RWPE1 (cell line): ENCODE measurements at regions not wholly inside any gene's neighbourhood (a gene's known extent, or its start where the extent isn't known, plus 50 kb on each side); places are given as distances from the start of the nearest gene placed in this dataset.

ENCODE experiments used
- CTCF ChIA-PET: fragments of 350-600 bp; sonication (Branson Sonifier 250); formaldehyde crosslinking; extraction: SDS; loops from one replicate; lab custom pipeline; 2021; lab: Yijun Ruan, JAX
- POLR2A ChIA-PET: fragments of 400-600 bp; formaldehyde crosslinking; extraction: SDS; loops from one replicate; lab custom pipeline; 2020; ENCODE audit warnings: antibody characterized with exemption; ENCODE audit not compliant: low non-redundant PET; lab: Yijun Ruan, JAX
- DNase-seq: peaks from one replicate; pipeline ENCODE4 v3.0.0; 2012; ENCODE audit warnings: low spot score
- H3K27ac ChIP-seq: fragments of 450-650 bp; 2 replicates; pipeline ENCODE4 v1.5.1; 2017
- CTCF ChIP-seq: fragments of 450-650 bp; conservative IDR thresholded peaks from 2 replicates; pipeline ENCODE4 v1.5.1; 2017; ENCODE audit warnings: low read depth, mild to moderate bottlenecking

- no peak overlapping the region for H3K27ac ChIP-seq
- ChIA-PET CTCF (no interaction called here), POLR2A (no interaction called here)
- no peak for TF ChIP-seq CTCF
- no peak for DNase-seq
Measured at GRCh38 chr1:17952506-17952905, 155.1 kb upstream of the IGSF21 start.

GRCh38 chr1:17953921-17954320 is 153.7 kb upstream of the IGSF21 start:
- no peak for DNase-seq
- H3K27ac ChIP-seq: no peak overlapping the region
- CTCF ChIA-PET: interaction anchor here (0.6 kb wide), 1 partner anchor 93 kb away, joined by 3 read pairs; no protein-coding TSS in a partner anchor
- POLR2A ChIA-PET: no interaction called here
- no peak for TF ChIP-seq CTCF

- CTCF ChIA-PET: interaction anchor here (1.0 kb wide), 1 partner anchor 642 kb away, joined by 5 read pairs; no protein-coding TSS in a partner anchor
- no peak for DNase-seq
- H3K27ac ChIP-seq: no peak overlapping the region
- TF ChIP-seq CTCF: no peak
- POLR2A ChIA-PET: interaction anchor here (0.5 kb wide), 1 partner anchor 43 kb away, joined by 6 read pairs; no protein-coding TSS in a partner anchor
Measured at GRCh38 chr1:17955302-17956285, 152.0 kb upstream of the IGSF21 start.

- ChIA-PET CTCF (no interaction called here), POLR2A (no interaction called here)
- no peak for TF ChIP-seq CTCF
- DNase-seq: peak; percentile 46
- no peak overlapping the region for H3K27ac ChIP-seq
Measured at GRCh38 chr1:17957588-17958267, 149.9 kb upstream of the IGSF21 start.

GRCh38 chr1:17958704-17959103 is 148.9 kb upstream of the IGSF21 start:
- POLR2A ChIA-PET: no interaction called here
- no peak for DNase-seq
- TF ChIP-seq CTCF: no peak
- no peak overlapping the region for H3K27ac ChIP-seq
- CTCF ChIA-PET: no interaction called here

- DNase-seq: no peak
- POLR2A ChIA-PET: no interaction called here
- CTCF ChIA-PET: interaction anchor here (0.6 kb wide), 1 partner anchor 234 kb away, joined by 3 read pairs; no protein-coding TSS in a partner anchor
- H3K27ac ChIP-seq: no peak overlapping the region
- no peak for TF ChIP-seq CTCF
Measured at GRCh38 chr1:17963513-17963912, 144.1 kb upstream of the IGSF21 start.
